HG03378 (cell line): ENCODE measurements at regions not wholly inside any gene's neighbourhood (a gene's known extent, or its start where the extent isn't known, plus 50 kb on each side); places are given as distances from the start of the nearest gene placed in this dataset.
"Not testable (repeated sequence)": the region's sequence is repeated elsewhere in the genome, so short reads cannot be mapped to it uniquely, and the experiment has no call there.

Experiments used
- ATAC-seq: cut with Tn5 transposase; IDR thresholded peaks from one replicate; pipeline ENCODE4 v1.9.1; 2021; ENCODE audit warnings: mild to moderate bottlenecking, moderate library complexity; ENCODE audit not compliant: unreplicated experiment

DNA sequence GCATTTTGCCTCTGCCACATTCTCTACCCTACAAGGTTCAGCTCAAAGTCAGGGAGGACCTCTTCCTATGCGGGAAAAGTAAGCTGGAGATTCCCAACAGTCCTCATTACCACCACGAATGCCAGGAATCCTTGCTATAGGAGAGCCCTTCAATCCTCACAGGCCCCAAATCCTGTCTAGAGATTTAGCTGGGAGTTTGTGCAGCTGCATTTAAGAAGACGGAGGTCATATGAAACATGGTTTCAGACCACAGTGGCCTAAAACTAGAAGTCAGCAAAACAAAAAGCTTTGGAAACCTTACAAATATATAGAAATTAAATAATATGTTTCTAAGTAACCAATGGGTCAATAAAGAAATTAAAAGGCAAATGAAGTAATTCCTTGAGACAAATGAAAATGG lies 415.3 kb upstream of the SETBP1 start:
- no peak for ATAC-seq

DNA sequence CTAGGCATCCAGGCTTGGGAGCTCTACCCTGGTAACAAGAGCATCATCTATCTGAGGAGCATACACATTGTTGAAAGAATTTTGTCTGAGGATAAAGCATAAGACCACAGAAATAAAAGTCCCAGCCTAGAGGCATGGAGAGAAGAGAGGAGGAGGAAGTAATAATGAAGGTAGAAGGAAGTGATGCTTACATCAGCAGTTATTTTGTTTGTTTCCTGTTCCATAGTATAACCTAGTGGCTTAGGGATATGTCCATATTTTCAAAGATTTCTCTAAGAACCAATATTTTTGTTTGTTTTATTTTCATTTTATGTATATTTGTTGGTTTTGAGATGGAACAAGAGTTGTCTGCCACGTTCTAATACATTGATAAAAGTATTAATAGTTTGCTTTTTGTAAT lies 407.4 kb upstream of the SETBP1 start:
- ATAC-seq, result no peak

DNA sequence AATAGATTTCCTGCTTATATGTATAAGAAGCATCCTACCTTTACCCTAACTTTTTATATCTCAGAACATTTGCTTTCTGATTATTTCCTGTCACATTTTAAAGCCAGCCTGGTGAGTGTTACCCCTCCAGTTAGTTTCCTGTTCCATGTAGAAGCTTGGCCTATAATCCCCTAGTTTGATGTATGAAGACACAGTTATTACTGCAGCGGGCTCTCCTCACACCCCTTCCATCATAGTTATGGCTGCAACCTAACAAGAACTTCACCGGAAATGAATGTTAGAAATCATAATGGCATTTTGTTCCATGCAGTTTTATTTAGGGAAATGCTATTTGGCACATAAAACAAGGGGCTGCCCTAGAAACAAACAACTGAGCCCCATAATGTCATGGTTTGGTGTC lies 400.2 kb upstream of the SETBP1 start:
- ATAC-seq, result no peak

DNA sequence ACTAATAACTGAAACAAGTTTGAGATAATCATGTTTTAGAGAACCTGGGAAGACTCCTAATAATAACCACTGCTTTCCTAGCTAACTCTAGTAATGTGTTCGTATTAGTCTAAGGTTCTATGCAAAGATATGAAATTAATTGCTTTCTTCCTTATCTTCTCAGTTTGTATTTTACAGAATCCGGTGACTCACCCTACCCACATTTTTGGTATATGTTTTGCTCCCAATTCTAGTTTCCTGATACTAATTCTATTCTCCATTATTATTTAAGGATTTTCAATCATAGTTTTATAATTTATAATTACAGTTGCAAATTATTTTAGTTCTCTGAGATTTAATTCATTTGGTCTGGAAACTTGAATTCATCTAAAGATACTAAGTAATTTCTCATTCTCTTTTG lies 394.6 kb upstream of the SETBP1 start:
- ATAC-seq, result no peak

DNA sequence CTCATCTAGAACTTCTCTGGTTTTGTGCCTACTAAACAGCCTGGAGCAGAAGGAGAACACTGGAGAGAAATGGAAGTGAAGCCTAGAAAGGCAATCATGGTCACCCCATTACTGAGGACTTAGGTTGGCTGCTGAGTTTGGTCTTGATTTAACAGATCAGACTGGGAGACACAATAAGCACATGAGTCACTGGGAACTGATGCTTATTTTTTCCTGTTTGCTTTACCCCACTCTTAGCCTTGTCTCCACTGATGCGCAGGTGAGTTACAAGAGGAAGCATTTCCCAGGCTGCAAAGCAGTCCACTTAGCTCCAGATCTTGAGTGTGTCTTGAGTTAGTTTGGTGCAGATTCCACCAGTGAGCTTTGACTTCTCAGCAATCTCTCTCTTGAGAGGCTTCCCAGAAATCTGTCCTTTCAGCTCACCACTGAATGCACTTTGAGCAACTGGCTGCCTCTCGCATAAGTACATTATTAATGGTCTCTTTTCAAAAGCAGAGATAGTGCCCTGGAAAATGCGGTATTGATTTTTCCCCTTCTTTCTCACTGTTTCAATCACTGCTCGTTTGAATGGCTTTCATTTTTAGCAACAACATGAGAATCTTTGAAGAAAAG lies 390.2 kb upstream of the SETBP1 start:
- no peak for ATAC-seq

DNA sequence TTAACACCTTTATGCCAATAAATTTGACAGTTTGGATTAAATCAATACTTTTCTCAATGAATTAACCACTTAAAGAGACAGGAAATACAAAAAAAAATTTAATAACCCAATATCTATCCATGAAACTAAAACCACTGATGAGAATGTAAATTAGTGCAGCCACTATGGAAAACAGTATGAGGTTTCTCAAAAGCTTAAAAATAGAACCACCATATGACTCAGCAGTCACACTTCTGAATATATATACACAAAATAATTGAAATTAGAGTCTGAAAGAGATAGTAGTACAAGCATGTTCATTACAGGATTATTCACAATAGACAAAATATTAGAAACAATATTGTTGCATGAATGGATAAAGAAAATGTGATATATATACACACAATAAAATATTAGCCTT lies 382.1 kb upstream of the SETBP1 start:
- peak; percentile 49 for ATAC-seq

DNA sequence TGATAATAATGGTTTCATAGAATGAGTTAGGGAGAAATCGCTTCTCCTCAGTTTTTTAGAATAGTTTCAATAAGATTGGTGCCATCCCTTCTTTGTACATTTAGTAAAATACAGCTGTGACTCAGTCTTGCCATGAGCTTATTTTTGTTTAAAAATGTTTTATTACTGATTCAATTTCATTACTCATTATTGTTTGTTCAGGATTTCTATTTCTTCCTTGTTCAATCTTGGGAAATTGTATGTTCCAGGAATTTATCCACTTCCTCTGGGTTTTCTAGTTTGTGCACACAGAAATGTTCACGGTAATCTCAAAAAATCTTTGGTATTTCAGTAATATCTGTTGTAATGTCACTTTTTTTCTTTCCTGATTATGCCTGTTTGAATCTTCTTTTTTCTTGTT lies 371.5 kb upstream of the SETBP1 start:
- no peak for ATAC-seq

DNA sequence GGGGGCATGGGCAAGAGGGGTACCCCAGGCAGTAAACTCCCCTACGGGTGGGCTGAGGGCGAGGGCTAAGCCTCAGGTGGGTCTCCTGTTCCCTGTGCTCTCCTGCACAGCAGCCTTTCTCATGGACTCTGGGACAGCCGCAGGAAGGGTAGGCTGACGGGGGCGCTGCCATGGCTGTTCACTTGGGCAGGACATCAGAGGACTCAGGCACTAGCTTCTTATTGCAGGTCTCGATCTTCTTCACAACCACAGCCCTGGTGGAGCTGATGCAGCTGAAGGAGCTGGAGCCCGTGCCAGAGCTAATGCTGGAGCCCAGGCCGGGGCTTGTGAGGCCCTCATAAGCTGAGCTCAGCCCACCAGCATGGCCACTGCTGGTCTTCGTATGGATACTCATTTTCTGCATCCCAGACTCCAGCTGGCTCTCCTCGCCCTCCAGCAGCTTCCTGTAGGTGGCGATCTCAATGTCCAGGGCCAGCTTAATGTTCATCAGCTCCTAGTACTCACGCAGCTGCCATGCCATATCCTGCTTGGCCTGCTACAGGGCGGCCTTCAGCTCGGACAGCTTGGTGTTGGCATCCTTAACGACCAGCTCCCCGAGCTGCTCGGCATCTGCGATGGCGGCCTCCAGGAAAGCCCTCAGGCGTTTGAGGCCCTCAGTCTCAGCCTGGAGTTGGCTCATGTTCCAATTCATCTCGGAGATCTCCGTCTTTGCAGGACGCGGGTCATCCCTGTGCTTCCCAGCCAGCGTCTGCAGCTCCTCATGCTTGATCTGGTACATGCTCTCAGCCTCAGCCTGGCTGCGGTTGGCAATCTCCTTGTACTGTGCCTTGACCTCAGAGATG lies 359.8 kb upstream of the SETBP1 start:
- ATAC-seq, result no peak

DNA sequence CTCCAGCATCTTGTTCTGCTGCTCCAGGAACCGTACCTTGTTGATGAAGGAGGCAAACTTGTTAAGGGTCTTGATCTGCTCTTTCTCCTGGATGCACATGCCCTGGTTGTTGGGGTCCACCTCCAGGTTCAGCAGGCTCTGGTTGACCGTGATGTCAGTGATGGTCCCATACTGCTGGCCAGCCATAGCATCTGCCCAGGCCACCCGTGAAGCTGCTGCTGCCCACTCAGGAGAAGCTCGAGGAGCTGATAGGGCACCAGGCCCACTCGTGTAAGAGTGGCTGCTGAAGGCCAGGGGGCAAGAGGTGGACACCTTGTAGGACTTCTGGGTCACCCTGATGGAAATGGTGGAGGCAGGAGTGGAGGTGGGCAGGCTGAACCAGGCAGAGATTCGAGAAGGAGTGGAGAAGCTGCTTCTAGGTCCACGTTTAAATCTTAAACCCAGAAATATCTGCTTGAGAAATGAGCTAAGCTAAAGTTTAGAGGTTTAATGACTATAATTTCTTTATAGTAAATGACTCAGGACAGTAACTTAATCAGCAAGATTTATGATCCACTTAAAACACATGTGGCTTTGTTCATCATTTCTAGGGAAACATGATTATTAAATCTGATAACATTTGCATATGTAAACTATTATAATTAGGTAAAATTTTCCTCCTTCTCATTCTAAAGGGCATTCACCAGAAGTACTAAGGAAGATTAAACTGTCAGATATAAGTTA lies 358.7 kb upstream of the SETBP1 start:
- ATAC-seq, result no peak

DNA sequence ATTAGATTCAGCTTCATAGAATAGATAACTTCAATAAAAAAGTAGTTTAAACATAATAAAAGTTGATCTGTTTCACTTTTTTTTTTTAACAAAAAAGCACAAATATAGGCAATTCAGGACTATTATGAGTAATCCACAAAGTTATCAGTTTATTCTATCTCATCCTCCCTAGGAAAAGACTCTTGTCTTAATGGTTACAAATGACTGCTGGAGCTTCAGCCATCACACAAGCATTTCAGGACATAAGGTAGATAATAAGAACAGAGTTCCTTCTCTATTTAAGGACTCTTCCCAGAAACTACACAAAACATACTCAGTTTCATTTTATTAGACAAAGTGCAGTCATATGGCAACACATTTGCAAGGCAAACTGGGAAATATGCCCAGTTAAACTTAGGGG lies 357.6 kb upstream of the SETBP1 start:
- no peak for ATAC-seq

DNA sequence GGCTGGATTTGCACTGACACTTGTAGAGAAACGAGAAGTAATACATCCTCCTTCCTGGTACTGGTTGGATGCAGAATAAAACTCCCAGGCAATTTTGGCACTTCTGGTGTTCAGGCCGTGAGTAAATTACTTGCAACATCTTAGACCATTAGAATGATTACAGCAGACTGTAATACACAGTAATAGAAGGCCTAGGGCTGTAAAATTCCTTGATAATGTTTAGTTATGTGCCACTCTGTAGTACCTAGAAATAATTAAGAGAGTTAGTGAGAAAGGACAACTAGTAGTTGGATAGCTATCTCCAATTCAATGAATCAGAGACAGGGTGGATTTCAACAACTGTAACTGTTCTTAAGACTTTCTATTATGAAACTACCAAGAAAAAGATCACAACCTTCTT lies 356.3 kb upstream of the SETBP1 start:
- no peak for ATAC-seq

DNA sequence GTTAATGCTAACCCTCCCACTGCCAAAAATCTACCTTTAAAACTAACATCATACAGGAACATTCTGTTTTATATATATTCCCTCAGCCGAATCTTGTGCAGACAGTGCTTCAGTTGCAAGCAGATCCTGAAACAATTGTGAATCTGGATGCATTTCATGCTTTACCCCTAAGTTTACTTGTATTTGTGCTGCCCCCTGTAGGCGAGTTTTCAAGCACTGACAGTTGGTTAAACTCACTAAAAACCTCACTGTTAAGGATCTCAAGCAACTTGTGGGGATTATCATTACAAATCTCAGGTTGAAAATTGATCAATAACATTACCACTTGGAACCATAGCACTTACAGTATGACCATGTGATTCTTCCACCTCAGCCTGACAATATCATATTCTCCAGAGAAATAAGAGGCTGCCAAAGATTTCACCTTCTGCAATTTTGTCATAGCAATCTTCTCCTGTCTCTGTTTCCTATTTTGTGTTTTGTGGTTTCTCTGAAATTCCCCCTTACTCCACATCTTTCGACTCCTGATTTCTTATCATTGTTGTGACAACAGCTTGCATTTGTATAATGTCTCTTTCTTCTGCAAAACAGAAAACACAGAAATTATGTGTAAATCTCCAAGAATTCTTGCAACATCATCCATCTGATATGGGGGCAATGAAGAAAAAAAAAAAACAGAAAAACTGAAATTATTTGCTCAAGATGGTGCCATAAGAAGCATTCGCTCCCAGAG lies 354.6 kb upstream of the SETBP1 start:
- ATAC-seq, result no peak

DNA sequence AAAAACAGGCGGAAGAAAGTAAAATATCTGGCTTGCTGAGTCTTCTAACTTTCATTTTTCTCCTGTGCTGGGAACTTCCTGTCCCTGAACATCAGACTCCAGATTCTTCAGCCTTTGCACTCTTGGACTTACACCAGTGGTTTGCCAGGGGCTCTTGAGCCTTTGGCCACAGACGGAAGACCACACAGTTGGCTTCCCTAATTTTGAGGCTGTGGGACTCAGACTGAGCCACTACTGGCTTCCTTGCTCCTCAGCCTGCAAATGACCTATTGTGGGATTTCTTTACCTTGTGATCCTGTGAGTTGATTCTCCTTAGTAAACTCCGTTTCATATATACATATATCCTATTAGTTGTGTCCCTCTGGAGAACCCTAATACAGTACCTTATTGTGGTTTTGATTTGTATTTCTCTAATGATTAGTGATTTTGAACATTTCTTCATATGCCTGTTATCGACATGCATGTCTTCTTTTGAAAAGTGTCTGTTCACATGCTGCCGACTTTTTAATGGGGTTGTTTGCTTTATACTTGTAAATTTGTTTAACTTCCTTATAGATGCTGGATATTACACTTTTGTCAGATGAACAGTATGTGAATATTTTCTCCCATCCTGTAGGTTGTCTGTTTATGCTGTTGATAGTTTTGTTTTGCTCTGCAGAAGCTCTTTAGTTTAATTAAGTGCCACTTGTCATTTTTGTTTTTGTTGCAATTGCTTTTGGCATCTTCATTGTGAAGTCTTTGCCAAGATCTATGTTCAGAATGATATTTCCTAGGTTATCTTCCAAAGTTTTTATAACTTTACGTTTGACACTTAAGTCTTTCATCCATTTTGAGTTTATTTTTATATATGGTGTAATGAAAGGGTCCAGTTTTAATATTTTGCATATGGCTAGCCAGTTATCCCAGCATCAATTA lies 348.8 kb upstream of the SETBP1 start:
- ATAC-seq, result no peak

DNA sequence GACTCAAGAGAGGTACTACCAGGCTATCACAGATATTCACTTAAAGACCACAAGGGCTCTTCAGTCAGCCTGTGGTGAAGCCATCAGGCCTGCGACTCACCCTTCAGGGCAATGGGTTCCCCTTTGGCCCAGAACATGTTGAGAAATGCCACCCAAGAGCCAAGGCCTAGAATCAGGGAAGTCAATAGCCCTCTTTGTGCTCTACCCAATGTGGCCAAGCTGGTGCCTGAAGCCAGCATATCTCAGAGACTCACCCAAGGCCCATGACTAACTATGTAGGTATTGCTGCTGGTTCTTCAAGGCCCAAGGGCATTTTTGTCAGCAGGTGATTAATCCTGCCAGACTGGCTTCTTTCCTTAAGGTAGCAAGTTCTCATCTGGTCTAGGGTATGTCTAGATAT lies 338.9 kb upstream of the SETBP1 start:
- no peak for ATAC-seq

DNA sequence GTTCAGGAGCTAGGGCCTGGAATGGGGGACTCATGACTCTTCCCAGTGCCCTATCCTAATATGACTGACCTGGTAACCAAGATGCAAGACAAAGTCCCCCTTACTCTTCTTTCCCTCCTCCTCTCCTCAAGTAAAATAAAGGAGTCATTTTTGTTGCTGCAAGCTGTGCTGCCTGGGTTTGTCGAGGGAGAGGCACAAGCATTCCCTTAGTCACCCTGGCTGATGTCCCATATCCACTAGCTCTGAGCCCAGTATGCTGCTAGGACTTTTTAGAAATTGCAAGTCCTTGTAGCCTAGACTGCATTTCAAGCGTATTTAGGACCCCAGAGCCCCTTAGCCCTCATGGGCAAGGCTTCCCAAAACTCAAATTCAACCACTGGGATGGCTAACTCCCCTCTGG lies 338.5 kb upstream of the SETBP1 start:
- ATAC-seq, result no peak

DNA sequence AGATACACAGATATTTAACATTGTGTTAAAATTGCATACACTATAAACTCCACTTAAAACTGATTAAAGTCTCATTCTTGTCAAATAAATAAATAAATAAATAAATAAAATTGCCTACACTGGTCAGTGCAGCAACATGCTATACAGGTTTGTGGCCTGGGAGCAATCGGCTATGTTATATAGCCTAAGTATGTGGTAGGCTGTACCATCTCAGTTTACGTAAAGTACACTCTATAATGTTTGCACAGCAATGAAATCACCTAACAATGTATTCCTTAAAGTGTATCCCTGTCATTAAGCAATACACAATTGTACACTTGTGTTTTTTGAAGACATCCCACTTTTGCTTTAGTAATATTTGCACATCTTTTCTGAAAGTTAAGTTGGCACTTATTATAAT lies 337.7 kb upstream of the SETBP1 start:
- ATAC-seq, result no peak

DNA sequence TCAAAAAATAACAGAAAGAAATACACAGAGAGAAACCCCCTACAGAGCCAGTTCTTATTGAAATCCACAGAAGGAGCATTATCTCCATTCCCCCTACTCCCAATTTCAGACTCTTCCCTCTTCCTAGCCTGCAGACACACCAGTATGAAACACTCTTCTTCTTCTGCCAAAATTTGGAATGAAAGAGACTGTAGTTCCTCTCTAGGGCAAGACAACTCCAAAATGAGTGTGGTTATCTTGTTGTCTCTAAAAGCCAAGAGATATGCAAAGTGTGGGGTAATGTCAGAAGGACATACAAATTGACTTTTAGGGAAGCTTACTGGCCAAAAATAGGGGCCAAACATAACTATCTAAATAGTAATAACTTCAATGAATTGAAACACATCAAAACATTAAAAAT lies 337.1 kb upstream of the SETBP1 start:
- ATAC-seq, result no peak

DNA sequence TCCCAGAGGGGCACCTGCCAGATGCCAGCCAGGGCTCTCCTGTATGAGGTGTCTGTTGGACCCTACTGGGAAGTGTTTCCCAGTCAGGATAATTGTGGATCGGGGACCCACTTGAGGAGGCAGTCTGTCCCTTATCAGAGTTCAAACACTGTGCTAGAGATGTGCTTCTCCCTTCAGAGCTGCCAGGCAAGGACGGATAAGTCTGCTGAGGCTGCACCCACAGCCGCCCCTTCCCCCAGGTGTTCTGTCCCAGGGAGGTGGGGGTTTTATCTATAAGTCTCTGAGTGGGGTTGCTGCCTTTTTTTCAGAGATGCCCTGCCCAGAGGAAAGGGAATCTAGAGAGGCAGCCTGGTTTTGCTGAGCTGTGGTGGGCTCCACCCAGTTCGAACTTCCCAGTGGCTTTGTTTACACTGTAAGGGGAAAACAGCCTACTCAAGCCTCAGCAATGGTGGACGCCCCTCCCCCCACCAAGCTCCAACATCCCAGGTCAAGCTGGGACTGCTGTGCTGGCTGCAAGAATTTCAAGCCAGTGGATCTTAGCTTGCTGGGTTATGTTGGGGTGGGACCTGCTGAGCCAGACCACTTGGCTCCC lies 324.0 kb upstream of the SETBP1 start:
- ATAC-seq, result no peak

DNA sequence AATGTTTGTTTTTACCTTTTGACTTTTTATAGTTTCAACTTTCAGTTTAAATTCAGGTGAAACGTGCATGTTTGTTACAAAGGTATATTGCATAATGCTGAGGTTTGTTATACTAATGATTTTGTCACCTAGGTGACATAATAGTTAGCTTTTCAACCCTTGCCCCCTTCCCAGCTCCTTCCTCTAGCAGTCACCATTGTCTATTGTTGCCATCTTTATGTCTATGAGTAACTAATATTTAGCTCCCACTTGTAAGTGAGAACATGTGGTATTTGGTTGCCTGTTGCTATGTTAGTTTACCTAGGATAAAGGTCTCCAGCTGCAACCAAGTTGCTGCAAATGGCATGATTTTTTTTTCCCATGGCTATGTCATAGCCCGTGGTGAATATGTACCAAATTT lies 322.3 kb upstream of the SETBP1 start:
- ATAC-seq, result no peak

DNA sequence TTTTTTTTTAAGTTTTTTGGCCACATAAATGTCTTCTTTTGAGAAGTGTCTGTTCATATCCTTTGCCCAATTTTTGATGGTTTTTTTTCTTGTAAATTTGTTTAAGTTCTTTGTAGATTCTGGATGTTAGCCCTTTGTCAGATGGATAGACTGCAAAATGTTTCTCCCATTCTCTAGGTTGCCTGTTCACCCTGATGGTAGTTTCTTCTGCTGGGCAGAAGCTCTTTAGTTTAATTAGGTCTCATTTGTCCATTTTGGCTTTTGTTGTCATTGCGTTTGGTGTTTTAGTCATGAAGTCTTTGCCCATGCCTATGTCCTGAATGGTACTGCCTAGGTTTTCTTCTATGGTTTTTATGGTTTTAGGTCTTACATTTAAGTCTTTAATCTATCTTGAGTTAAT lies 320.9 kb upstream of the SETBP1 start:
- not testable (repeated sequence) for ATAC-seq
